Stimulated activated CD8-positive, alpha-beta memory T cell treated with anti-CD3 and anti-CD28 coated beads, Interleukin-4, amount 100 ng/mL, for 1 hour (primary cell): ENCODE measurements at regions not wholly inside any gene's neighbourhood (a gene's known extent, or its start where the extent isn't known, plus 50 kb on each side); places are given as distances from the start of the nearest gene placed in this dataset.
"Not testable (repeated sequence)": the region's sequence is repeated elsewhere in the genome, so short reads cannot be mapped to it uniquely, and the experiment has no call there.

ENCODE experiments used
- DNase-seq, 2 donors: peaks; one replicate each; pipeline ENCODE4 v3.0.0-alpha.2; 2020; ENCODE audit warnings: low read depth in 2 of 2, low spot score in 1 of 2

GRCh38 chr2:57685032-57685431 is 361.6 kb upstream of the VRK2 start:
- no peak for DNase-seq

- no peak for DNase-seq
Observed at GRCh38 chr2:57692395-57692794, 354.2 kb upstream of the VRK2 start.

- no peak for DNase-seq
Observed at GRCh38 chr2:57693177-57693576, 353.4 kb upstream of the VRK2 start.

- DNase-seq, result no peak
Observed at GRCh38 chr2:57693965-57694364, 352.6 kb upstream of the VRK2 start.

- no peak for DNase-seq
Observed at GRCh38 chr2:57696016-57696415, 350.6 kb upstream of the VRK2 start.

- DNase-seq, result no peak
Observed at GRCh38 chr2:57698392-57698791, 348.2 kb upstream of the VRK2 start.

- DNase-seq, result no peak
Observed at GRCh38 chr2:57698935-57699449, 347.6 kb upstream of the VRK2 start.

- DNase-seq, result no peak
Observed at GRCh38 chr2:57701391-57701791, 345.2 kb upstream of the VRK2 start.

GRCh38 chr2:57703407-57703806 is 343.2 kb upstream of the VRK2 start:
- DNase-seq, result no peak

GRCh38 chr2:57707794-57708193 is 338.8 kb upstream of the VRK2 start:
- not testable (repeated sequence) for DNase-seq

GRCh38 chr2:57711991-57712390 is 334.6 kb upstream of the VRK2 start:
- no peak for DNase-seq

GRCh38 chr2:57720728-57721627 is 325.6 kb upstream of the VRK2 start:
- no peak for DNase-seq

- DNase-seq, result no peak
Observed at GRCh38 chr2:57725337-57725947, 321.2 kb upstream of the VRK2 start.

- no peak for DNase-seq
Observed at GRCh38 chr2:57726294-57726693, 320.3 kb upstream of the VRK2 start.

- DNase-seq, result no peak
Observed at GRCh38 chr2:57728691-57729090, 317.9 kb upstream of the VRK2 start.

- DNase-seq, result no peak
Observed at GRCh38 chr2:57733956-57734355, 312.6 kb upstream of the VRK2 start.

GRCh38 chr2:57740891-57741290 is 305.7 kb upstream of the VRK2 start:
- no peak for DNase-seq

- DNase-seq, result no peak
Observed at GRCh38 chr2:57753636-57754035, 293.0 kb upstream of the VRK2 start.

GRCh38 chr2:57758686-57759085 is 287.9 kb upstream of the VRK2 start:
- no peak for DNase-seq

- DNase-seq, result no peak
Observed at GRCh38 chr2:57759131-57759530, 287.5 kb upstream of the VRK2 start.

- peak; percentile 27 to 48 for DNase-seq
Observed at GRCh38 chr2:57759822-57760300, 286.7 kb upstream of the VRK2 start.

GRCh38 chr2:57760381-57760801 is 286.2 kb upstream of the VRK2 start:
- DNase-seq, result no peak
